ENCODE measurements at regions not wholly inside any gene's neighbourhood (a gene's known extent, or its start where the extent isn't known, plus 50 kb on each side); places are given as distances from the start of the nearest gene placed in this dataset.

- TF ChIP-seq GATA2 (IDR thresholded peaks at IDR 0.05; ENCODE audit: low read depth, low read length), result no peak
- no peak for TF ChIP-seq GATA3 (IDR thresholded peaks at IDR 0.05; ENCODE audit: low read depth, low read length)
Measured at GRCh38 chr1:29956349-29957030, 720.2 kb downstream of the PTPRU start.

Data from SH-SY5Y (cell line).